Epithelial cell of esophagus (primary cell): ENCODE measurements at regions not wholly inside any gene's neighbourhood (a gene's known extent, or its start where the extent isn't known, plus 50 kb on each side); places are given as distances from the start of the nearest gene placed in this dataset.
"Not testable (repeated sequence)": the region's sequence is repeated elsewhere in the genome, so short reads cannot be mapped to it uniquely, and the experiment has no call there.

Source experiments
- DNase-seq: peaks from one replicate; pipeline ENCODE4 v3.0.0; 2010; ENCODE audit warnings: low read depth
- H3K4me3 ChIP-seq: 2 replicates; pipeline ENCODE4 v1.5.1; 2011; ENCODE audit warnings: mild to moderate bottlenecking, low read length, control low read depth
- TF ChIP-seq, protein P1 (sequence below): IDR thresholded peaks from 2 replicates; pipeline ENCODE4 v1.5.1; 2011; ENCODE audit warnings: low read depth, mild to moderate bottlenecking, low read length, control low read depth, inconsistent platforms; ENCODE audit not compliant: insufficient read depth; ENCODE audit errors: missing control alignments

GRCh38 chr2:75389271-75389670, 171.5 kb downstream of the EVA1A start:
- TF ChIP-seq, protein P1, sequence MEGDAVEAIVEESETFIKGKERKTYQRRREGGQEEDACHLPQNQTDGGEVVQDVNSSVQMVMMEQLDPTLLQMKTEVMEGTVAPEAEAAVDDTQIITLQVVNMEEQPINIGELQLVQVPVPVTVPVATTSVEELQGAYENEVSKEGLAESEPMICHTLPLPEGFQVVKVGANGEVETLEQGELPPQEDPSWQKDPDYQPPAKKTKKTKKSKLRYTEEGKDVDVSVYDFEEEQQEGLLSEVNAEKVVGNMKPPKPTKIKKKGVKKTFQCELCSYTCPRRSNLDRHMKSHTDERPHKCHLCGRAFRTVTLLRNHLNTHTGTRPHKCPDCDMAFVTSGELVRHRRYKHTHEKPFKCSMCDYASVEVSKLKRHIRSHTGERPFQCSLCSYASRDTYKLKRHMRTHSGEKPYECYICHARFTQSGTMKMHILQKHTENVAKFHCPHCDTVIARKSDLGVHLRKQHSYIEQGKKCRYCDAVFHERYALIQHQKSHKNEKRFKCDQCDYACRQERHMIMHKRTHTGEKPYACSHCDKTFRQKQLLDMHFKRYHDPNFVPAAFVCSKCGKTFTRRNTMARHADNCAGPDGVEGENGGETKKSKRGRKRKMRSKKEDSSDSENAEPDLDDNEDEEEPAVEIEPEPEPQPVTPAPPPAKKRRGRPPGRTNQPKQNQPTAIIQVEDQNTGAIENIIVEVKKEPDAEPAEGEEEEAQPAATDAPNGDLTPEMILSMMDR, result no peak
- no peak for DNase-seq
- H3K4me3 ChIP-seq, result no peak overlapping the region

DNA sequence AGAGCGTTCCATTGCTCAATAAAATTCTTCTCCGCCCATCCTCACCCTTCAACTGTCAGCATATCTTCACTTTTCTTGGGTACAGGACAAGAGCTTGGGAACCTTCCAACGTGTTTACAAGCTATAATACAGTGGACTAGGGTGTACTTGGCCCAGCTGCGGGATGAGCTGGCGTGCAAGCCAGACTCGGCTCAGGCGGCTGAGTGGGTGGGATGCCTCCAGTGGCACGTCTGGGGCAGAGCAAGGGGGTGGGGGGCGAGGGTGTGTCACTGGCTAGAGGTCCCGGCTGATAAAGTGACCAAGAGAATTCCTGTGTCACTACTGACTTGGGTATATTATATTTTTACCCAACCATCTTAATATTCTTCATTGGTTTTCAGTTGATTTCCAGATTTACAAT, 179.7 kb downstream of the EVA1A start:
- no peak overlapping the region for H3K4me3 ChIP-seq
- TF ChIP-seq, protein P1, result no peak
- no peak for DNase-seq

- TF ChIP-seq, protein P1, result no peak
- no peak overlapping the region for H3K4me3 ChIP-seq
- peak; percentile 90 for DNase-seq
Measured at GRCh38 chr2:75379476-75380210, 180.3 kb upstream of the TACR1 start.

DNA sequence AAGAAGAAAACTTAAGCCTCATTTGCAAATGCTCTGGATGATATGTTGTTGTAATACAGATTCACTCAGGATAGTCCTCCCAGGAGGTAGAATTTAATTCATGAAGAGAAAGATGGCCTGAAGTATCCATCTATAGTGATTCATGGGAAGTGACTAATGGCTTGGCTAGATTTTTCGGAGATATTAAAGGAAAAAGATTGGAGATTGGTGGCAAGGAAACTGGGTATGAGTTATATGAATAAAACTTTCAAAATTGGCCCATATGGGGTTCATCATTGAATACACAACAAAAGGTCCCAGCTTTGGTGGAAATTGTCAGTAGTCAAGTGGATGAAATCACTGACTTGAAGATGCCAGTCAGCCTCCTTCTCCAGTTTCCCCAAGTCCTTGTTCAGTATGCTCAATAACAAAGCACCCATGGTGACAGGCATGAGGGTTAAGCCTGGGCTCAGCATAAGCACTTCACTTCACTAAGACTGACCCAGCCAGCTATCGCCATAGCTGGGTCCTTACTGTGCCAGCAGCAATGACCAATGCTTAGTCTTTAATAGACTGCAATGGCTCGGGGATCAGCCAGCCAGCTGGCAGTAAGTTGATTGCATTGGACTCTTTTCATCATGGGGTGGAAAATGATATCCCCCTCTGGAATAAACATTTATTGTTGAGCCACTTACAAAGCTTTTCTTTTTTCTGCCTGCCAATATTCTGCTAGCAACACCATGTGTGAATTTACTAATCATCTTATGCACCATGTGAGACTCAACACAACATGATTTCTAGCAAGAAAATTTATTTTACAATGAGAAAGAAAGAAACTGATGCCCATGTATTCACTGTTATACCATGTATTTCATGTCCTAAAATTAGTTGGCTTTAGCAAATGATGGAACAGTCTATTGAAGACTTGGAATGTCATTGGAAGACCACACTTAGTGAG, 176.6 kb upstream of the TACR1 start:
- peak; percentile 13 for DNase-seq
- TF ChIP-seq, protein P1, result no peak
- no peak overlapping the region for H3K4me3 ChIP-seq

GRCh38 chr2:75374414-75374957, 175.2 kb upstream of the TACR1 start:
- H3K4me3 ChIP-seq, result not testable (repeated sequence)
- peak; percentile 45 for DNase-seq

GRCh38 chr2:75367401-75367800, 168.1 kb upstream of the TACR1 start:
- peak; percentile 30 for DNase-seq
- TF ChIP-seq, protein P1, result no peak
- no peak overlapping the region for H3K4me3 ChIP-seq

- H3K4me3 ChIP-seq, result no peak overlapping the region
- no peak for DNase-seq
- TF ChIP-seq, protein P1, result no peak
Measured at GRCh38 chr2:75361486-75361885, 162.2 kb upstream of the TACR1 start.
